Posterior vena cava (tissue), 2 donors: ENCODE measurements at regions not wholly inside any gene's neighbourhood (a gene's known extent, or its start where the extent isn't known, plus 50 kb on each side); places are given as distances from the start of the nearest gene placed in this dataset.

Source experiments
- DNase-seq: peaks from one replicate; pipeline ENCODE4 v3.0.0-alpha.2; 2020; ENCODE audit warnings: low spot score
- intact Hi-C, 2 donors: fragments of 100-400 bp; cut with DNase I; formaldehyde crosslinking; loops; one replicate each; pipeline versions ENCODE4 v1.14.1 to v1.14.2; 2022 to 2023
- donor health status: DM: yes; HTN: yes; CAD: no.
- donor health status: DM: yes; HTN: yes; CAD: no.

DNA sequence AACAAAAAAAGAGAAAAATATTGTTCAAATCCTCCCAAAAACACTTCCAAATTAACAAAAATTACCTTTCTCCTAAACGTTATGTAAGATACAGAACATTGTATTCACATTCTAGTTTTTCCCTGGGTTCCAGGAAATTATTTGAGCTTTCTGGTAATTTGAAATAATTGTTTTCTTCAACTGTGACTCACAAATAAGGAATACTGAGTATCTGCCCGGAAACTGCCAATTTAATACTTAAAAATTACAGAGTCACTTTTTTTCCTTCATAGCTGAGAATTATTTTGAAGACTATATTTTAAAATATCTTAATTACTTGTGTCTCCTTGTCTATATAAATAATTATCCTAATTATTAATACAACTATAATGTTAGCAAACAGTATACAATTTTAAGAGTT, 709.0 kb upstream of the ARGLU1 start:
- intact Hi-C loops: no loop called here
- no peak for DNase-seq

DNA sequence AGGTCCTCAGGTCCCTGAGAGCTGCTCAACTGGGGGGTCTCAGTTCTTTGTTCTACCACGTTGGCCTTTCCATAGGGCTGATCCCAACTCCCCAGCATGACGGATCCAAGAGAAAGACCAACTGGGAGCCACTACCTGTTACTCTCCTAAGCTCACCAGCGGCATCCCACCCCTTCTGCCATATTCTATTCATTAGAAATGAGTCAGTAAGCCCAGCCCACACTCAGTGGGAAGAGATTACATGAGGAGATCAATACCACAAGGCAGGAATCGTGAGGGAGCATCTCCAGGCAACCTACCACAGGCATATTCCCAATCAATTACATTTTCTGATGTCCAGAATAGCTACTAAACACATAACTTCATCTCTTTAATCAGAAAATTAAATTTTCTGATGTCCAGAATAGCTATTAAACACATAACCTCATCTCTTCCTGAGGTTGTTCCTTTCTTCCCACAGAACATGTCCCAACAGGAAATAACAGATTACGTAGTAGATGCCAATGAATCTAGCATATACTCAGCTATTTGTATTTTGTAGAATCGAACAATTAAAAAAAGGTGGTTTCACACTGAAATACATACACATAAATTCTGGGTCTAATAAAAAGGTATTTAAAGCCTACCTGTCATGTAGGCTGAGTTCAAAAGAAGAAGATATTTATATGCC, 708.1 kb upstream of the ARGLU1 start:
- intact Hi-C loops: no loop called here
- no peak for DNase-seq

DNA sequence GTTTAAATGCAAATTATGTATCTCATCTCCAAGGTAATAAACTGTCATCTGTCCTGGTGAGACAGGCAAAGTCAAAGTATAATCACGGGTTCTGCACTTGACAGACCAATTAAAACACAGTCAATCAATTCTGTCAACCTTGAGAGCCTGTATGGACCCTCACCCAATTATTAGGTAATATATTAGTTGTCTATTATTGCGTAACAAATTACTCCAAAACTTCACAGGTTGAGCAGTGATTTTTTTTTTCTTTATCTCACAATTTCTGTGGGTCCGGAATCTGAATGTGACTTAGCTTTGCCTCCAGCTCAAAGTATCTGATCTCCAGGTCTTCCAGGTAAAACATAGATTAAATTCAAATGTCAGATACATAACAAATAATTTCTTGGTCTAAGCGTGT, 707.4 kb upstream of the ARGLU1 start:
- intact Hi-C loops: no loop called here
- no peak for DNase-seq

DNA sequence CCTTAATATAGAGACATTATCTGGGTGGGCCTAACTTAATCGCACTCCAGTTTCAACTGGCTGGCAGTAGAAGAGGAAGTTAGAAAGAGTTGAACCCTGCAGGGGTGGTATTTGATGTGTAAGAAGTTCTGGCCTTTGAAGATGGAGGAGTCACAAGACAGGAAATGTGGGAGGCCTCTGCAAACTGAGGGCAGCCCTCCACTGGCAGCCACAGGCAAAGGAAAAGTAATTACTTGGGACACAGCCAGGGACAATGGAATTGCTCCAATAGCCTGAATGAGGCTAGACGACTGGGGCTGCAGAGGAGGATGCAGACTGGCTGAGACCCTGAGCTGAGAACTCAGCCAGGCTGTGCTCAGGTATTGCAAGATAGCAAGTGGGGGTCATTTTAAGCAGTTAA, 703.3 kb upstream of the ARGLU1 start:
- intact Hi-C loops: no loop called here
- DNase-seq: no peak

DNA sequence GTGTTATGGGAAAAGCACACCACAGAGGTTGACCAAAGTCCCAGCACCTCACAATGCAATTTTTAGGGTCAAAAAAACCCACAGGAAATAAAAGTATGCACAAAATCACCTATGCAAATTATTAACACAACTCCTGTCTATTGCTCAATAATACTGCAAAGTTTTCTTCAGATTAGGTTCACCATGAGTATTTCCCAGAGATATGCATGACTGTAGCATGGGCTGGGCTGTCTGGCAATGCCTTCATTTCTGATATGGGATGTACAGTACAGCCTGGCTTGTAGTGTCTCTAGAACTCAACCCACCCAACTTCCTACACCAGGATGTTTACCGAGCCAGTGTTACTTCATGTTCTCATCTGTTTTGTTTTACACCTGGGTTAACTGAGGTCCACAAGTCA, 698.7 kb upstream of the ARGLU1 start:
- intact Hi-C loops: no loop called here
- DNase-seq: no peak

DNA sequence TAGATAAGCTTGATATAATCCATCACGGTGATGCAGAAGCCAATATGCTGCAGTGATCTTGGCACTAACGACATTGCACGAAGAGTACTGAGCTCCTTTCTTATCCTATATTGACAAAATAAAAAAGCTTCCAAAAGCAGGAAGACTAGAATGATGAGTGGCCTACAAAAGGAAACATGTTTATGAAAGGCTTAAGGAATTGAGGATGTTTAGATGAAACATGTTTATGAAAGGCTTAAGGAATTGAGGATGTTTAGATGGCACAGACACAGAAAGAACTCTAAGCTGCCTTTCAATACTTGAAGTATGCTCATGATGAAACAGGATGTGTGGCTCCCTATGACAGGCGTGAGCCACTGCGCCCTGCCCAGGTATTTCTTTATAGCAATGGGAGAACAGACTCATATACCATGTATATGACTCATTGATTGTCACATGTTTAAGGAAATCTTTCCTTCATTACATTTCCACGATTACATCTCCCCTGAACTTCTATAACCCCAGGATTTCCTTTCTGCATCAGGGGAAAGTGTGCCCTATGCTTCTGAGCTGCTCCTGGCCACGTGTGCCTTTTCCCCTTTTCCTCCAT, 690.8 kb upstream of the ARGLU1 start:
- intact Hi-C loops: no loop called here

DNA sequence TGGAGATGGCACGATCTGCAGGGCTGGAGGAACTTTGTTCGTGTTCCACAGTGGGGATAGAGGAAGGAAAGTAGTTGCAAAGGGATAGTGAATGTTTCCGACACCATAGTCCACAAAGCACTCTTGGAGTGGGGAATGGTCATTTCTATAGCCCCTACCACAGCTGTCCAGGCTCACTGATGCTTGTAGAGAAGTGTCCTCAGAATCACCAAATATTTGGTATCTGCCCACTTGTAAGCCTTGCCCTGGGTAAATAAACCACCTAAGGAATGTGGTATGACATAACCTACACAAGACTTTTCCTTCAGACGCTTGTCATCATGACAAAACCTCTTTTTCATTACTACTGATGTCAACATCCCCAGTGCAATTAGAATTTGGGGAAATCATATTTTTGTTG, 686.5 kb upstream of the ARGLU1 start:
- DNase-seq: no peak
- intact Hi-C loops: no loop called here

More for the DNA sequence above, 690.8 kb upstream of the ARGLU1 start:
- DNase-seq: no peak

DNA sequence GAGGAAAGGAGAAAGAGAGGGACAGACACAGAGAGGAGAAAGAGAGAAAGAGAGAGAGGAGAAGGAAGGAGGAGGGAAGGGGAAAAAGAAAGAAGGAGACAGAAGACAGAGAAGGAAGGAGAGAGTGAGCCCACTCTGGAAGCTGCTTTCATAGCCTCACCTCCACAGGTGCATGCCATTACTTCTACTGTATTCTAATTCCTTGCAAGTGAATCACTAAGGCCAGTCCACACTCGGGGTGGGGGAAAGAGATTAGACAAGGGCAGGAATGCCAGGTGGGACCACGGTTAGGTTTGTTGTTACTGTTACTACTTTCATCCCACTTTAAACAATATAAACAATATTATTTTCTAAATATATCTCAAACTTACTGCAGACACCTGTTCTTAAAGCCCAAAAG, 684.5 kb upstream of the ARGLU1 start:
- intact Hi-C loops: no loop called here
- no peak for DNase-seq

DNA sequence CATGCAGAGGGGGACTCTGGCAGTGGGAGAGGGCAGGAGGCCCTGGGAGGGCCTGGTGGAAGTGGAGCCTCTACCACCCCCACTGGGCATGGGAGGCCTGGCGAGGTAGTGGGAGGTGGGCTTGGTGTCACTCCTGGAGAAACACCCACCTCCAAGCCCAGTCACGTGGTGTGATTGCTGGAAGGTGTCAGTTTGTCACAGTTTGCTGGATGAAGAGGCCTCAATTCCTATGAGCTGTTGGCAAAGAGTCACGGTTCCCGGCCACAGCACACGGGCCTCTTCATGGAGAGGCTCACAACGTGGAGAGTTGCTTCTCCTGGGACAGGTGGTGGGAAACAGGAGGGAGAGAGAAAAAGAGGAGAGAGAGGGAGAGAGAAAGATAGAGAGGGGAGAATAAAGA, 684.1 kb upstream of the ARGLU1 start:
- no peak for DNase-seq
- intact Hi-C loops: no loop called here

DNA sequence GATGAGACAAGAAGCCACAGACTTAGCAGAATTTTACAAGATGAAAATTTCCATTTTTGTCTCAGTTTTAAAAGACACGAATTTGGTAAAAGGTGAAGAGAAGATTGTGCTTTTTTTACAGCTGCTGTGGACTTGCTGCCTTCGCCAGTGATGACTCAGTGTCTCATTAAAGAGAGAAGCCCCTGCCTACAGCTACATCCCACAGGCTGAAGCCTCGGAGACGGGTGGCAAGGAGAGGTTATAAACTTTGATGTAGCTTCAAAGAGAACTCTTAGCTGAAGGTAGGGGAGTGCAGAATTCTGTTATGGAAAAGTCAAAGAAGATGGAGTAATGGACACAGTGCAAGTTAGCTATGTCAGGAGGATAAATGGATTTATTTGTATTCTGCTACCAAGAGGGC, 683.4 kb upstream of the ARGLU1 start:
- DNase-seq: no peak
- intact Hi-C loops: no loop called here

DNA sequence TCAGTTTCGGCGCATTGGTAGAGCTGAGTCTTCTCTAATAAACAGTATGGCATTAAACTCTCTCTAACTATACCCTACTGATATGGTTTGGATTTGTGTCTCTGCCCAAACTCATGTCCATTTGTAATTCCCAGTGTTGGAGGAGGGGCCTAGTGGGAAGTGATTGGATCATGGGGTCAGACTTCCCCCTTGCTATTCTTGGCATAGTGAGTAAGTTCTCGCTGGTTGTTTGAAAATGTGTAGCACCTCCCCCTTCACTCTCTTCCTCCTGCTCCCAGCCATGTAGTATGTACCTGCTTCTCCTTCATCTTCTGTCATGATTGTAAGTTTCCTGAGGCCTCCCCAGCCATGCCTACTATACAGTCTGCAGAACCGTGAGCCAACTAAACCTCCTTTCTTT, 682.7 kb upstream of the ARGLU1 start:
- DNase-seq: no peak
- intact Hi-C loops: no loop called here

DNA sequence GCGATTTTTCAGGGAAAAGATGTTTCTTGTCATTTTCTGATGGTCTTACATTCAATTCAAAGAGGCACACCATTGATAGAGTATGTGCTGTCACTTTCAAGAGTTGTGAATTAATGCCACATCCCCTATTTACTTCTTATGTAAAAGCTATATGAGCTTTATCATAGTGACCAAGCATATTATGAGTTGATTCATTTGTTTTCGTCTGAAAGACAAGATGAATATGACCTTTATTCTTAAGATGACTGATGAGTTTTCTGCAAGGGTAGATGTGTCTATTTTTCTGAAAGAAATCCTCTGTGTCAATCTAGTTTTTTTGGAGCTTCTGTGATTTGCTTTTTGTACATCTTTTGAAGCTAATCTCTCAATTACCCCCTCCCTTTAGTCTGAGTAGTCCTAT, 676.3 kb upstream of the ARGLU1 start:
- intact Hi-C loops: no loop called here
- DNase-seq: no peak

DNA sequence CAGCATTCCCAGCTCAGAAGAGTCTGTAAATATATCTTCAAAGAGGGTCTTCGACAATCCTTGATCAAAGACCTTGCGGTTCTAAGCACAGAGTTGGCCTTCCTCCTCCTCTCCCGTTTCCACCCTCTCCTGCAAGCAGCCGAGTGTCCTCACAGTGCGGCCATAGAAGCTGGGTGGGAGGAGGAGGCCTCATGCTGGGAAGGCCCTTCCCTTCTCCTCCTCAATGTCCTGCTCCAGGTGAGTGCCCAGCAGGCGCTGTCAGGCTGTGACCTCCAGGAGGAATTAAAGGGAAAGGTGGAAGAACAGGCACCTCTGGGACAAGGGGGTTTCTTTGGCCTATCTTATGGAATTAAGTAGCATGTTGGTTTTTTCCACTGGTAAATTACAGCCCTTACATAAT, 674.2 kb upstream of the ARGLU1 start:
- intact Hi-C loops: no loop called here
- DNase-seq: no peak

DNA sequence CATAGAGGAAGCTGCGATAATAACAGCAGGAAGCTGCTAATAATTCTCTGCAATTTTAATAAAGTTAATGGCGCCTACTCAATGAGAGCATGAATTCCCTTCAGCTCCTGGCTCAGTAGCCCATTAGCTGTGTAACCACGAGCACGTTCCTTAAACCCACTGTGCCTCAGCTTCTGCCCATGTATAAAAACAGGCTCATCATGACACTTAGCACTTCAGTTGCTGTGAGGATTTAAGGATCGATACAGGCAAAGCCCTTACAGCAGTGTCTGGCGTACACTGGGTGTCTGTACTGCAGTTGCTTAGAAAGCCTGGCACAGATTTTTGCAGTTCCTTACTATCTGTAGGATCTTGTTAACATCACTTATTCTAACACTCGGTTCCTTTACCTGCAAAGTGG, 673.4 kb upstream of the ARGLU1 start:
- DNase-seq: no peak
- intact Hi-C loops: no loop called here

DNA sequence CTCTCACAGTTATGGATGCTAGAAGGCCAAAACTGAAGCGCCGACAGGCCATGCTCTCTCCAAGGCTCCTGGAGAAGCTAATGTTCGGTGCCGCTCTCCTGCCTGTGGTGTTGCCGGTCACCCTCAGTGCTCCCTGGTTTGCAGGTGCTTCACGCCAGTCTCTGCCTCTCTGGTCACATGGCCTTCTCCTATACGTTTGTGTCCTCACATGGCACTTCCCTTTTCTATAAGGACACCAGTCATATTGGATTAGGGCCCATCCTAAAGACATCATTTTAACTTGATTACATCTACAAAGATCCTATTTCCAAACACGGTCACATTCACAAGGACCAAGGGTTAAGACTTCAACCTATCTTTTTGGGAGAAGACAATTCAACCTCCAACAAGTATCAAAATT, 671.3 kb upstream of the ARGLU1 start:
- intact Hi-C loops: no loop called here
- DNase-seq: no peak

DNA sequence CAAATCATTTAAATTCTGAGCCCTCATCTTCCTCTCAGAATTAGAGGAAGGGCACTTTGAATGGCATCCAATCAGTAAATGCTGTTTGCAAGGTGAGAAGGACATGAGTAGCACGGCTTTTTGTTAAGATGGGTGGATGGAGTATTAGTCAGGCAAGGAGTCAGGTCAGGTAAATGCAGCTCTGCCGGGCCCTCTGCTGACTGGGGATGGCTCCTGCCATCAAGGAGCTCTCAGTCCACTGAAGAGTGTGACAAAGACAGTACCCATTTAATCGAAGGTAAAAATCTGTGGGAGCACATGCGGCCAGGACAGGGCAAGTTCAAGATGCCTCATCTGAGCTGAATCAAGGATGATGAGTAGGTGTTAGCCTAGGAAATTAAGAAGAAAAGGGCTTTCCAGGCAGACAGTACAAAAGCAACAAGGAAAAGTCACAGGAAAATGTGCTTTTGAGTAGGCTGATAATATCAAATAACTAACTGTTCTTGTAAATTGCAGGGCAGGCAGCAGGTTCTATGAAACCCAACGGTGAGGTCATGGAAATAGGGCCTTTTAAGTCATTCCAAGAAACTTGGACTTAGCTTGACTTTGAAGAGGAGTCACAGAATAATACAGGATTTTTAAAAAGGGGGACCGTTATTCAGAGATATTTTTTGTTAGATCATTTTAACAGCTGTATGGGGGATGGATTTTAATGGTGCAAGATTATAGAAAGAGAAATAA, 670.5 kb upstream of the ARGLU1 start:
- no peak for DNase-seq
- intact Hi-C loops: no loop called here

DNA sequence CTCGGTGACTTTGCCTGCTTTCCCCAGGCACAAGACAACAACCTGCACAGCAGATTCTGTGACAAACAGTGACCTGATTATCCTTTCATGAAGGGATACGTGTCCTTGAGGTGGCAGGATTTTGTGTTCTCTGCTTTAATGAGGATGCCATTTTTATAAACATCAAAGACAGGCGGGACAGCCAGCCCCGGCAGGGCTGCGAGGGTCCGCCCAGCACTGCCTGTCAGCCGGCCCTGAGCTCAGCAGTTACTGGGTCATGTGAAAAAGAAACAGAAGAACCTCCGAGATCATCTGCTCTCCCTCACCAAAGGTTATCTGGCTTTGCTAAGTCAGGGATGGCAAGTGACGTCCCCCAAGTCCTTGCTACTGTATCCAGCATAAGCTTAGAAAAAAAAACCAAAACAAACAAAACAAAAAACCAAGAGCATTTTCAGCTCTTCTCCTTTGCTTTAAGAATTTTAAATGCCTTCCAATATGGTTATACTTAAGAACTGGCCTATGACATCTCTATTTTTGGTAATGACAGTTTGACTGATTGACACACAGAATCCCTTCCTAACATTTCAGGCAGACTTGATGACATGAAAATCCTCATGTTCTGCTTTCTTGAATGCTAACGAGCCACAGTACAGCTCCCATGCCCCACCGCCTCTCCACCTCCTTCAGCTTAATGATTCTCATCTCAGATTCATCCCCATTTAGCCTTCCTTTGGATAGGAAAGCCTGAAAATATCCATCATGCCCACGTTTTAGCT, 666.6 kb upstream of the ARGLU1 start:
- no peak for DNase-seq
- intact Hi-C loops: no loop called here

DNA sequence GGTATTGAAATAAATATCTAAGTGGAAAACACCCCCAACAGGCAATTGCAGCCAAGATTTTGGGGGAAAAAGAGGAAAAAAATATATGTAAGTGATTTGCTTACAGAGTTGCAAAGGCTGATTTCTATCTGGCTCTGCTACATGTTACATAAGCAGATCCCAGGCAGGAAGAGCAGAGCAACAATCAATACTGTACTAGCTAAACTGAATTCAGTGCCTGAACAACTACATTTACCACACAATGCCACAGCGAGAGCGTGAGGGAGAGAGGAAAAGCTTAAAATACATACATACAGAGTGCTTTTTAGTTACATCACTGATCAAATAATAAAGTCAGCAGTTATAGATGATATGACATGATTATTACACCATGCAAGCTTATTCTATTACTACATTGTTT, 665.6 kb upstream of the ARGLU1 start:
- intact Hi-C loops: no loop called here
- no peak for DNase-seq

DNA sequence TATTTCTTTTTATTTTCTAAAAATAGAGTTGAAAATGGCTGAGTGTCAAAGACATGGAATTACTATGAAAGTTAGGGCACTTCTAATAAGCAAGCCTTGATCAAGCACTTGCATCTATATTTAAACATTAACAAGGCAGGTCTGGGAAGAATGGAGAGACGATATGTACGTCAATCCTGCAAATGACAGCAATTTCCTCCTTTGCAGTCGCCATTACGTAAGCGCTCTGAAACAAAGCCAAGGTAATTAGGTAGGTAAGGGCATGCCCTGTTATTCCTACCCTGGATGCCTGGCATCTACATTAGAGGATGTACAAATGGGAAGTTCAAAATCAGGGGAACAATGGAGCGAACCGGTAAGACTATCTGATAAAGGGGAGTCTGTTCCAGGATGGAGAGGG, 664.0 kb upstream of the ARGLU1 start:
- DNase-seq: no peak
- intact Hi-C loops: no loop called here

DNA sequence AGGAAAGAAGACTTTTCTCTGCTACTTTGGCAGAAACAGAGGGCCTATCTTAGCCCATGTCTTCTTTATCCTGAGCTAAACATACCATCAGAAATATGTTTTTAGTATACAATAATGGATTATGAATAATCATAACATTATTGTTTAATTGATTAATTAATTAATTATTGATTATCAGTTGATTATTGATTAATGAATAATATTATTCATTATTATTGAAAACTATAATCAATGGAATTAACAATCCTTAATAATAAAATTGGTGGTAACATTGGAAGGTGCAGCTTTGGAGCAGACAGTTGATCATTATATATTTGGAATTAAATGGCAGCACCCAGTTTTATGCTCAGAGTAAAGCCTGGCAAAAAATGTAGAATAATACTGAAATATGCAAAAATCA, 655.9 kb upstream of the ARGLU1 start:
- intact Hi-C loops: no loop called here
- no peak for DNase-seq
